Fibroblast of mammary gland (primary cell): ENCODE measurements at regions not wholly inside any gene's neighbourhood (a gene's known extent, or its start where the extent isn't known, plus 50 kb on each side); places are given as distances from the start of the nearest gene placed in this dataset.

ENCODE experiments used
- DNase-seq: peaks from one replicate; pipeline ENCODE4 v3.0.0-alpha.2; 2010; ENCODE audit warnings: low read depth
- H3K4me3 ChIP-seq: 2 replicates; pipeline ENCODE4 v1.5.1; 2011; ENCODE audit warnings: low read depth, mild to moderate bottlenecking, low read length, moderate library complexity; ENCODE audit not compliant: control insufficient read depth
- TF ChIP-seq, protein P1 (sequence below): conservative IDR thresholded peaks from 2 replicates; pipeline ENCODE4 v1.5.1; 2011; ENCODE audit warnings: low read depth, low read length, inconsistent platforms; ENCODE audit not compliant: control insufficient read depth, insufficient read depth

GRCh38 chr5:29896646-29897045, 1296.8 kb upstream of the CDH6 start:
- TF ChIP-seq, protein P1, sequence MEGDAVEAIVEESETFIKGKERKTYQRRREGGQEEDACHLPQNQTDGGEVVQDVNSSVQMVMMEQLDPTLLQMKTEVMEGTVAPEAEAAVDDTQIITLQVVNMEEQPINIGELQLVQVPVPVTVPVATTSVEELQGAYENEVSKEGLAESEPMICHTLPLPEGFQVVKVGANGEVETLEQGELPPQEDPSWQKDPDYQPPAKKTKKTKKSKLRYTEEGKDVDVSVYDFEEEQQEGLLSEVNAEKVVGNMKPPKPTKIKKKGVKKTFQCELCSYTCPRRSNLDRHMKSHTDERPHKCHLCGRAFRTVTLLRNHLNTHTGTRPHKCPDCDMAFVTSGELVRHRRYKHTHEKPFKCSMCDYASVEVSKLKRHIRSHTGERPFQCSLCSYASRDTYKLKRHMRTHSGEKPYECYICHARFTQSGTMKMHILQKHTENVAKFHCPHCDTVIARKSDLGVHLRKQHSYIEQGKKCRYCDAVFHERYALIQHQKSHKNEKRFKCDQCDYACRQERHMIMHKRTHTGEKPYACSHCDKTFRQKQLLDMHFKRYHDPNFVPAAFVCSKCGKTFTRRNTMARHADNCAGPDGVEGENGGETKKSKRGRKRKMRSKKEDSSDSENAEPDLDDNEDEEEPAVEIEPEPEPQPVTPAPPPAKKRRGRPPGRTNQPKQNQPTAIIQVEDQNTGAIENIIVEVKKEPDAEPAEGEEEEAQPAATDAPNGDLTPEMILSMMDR = no peak
- H3K4me3 ChIP-seq = no peak overlapping the region
- no peak for DNase-seq

- no peak overlapping the region for H3K4me3 ChIP-seq
- DNase-seq = no peak
- TF ChIP-seq, protein P1 = no peak
Observed at GRCh38 chr5:29894668-29895067, 1298.8 kb upstream of the CDH6 start.

DNA sequence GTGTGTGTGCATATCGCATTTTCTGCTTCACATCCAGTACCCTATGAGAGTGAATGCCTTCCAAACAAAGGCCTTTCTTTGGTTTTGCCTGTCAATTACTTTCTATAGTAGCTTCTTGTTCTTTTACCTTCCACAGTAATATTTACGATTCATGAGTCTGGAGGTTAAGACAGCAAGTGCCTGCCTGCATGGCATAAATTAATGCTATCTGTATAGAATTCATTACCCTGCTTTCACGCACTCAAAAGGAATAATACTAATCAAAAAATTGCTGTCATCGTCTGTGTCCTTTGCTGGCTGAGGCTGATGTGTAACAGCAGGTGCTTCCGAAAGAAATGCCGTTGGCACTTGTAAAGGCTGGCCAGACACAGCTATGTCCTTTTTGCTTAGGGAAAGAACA, 1304.4 kb upstream of the CDH6 start:
- TF ChIP-seq, protein P1 = no peak
- DNase-seq = no peak
- no peak overlapping the region for H3K4me3 ChIP-seq

DNA sequence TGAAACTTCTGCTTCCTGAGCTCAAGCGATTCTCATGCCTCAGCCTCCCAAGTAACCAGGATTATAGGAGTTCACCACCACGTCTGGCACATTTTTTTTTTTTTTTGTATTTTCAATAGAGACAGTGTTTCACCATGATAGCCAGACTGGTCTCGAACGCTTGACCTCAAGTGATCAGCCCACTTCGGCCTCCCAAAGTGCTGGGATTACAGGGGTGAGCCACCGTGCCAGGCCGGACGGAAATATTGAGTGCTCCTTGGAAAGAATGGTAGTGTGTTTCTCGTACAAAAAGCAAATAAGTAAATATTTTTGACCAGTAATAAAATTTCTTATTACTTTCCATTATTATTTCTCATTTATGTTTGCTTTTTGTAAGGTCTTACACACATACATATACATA, 1307.9 kb upstream of the CDH6 start:
- DNase-seq = no peak
- H3K4me3 ChIP-seq = no peak overlapping the region
- TF ChIP-seq, protein P1 = no peak

DNA sequence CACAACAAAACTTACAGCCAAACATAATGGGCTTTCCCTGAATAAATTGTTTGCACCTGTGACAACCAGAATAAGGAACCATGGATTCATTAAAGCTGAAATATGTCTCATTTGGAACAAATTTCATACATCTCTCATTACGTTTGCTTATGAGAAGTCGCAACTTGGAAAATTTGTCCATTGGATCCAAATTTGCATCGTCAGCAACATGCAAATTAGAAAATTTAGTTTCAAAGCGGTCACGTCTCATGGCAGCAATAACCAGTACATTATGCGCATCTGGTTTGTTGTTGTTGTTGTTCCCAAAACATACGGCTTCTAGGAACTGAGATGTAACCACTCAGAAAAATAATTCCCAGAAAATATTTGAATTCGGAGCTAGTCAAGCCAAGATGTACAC, 1311.5 kb upstream of the CDH6 start:
- TF ChIP-seq, protein P1 = no peak
- no peak for DNase-seq
- H3K4me3 ChIP-seq = no peak overlapping the region

DNA sequence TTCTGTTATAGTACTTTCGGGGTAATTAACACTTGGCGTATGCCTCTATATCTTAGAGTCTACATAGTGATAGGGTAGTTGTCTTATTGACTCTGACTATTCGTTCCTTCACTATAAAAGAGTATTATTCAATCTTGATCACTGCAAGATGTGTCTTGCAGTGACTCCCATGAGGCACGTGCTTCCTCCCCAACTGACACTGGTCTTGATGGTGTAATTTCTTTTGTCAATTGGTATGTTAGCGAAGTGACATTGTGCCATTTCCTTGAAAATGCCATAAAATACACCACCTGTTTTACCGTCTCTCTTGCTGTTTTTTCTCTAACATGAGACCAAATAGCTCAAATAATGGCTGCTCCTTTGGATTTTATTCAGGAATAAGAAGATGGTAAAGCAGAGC, 1314.1 kb upstream of the CDH6 start:
- DNase-seq = no peak
- TF ChIP-seq, protein P1 = no peak
- no peak overlapping the region for H3K4me3 ChIP-seq

GRCh38 chr5:29878599-29878998, 1314.9 kb upstream of the CDH6 start:
- TF ChIP-seq, protein P1 = no peak

More at GRCh38 chr5:29878599-29878998, 1314.9 kb upstream of the CDH6 start:
- no peak for DNase-seq
- H3K4me3 ChIP-seq = no peak overlapping the region
